Smooth muscle cell (in vitro differentiated cells): ENCODE measurements at regions not wholly inside any gene's neighbourhood (a gene's known extent, or its start where the extent isn't known, plus 50 kb on each side); places are given as distances from the start of the nearest gene placed in this dataset.
A peak's percentile ranks its signal among the peaks of the same experiment; 100 is the strongest.

Experiments
- DNase-seq: peaks from one replicate; lab custom pipeline; 2025; ENCODE audit not compliant: unreplicated experiment; lab: John Stamatoyannopoulos, UW
- H2AFZ ChIP-seq: fragments of 200-600 bp; sonication (generic); 2 replicates; pipeline ENCODE4 v1.6.0; 2016; ENCODE audit warnings: antibody characterized with exemption, low read depth, mild to moderate bottlenecking
- H3F3A ChIP-seq: fragments of 200-600 bp; sonication (generic); 2 replicates; pipeline ENCODE4 v1.6.0; 2017; ENCODE audit warnings: antibody characterized with exemption, low read depth
- H3K27ac ChIP-seq: fragments of 200-600 bp; sonication (generic); 2 replicates; pipeline ENCODE4 v1.5.1; 2016; ENCODE audit warnings: low read depth, mild to moderate bottlenecking
- H3K27me3 ChIP-seq: fragments of 200-600 bp; sonication (generic); 2 replicates; pipeline ENCODE4 v1.6.1; 2016; ENCODE audit warnings: low read depth, mild to moderate bottlenecking
- H3K36me3 ChIP-seq: fragments of 200-600 bp; sonication (generic); 2 replicates; pipeline ENCODE4 v1.5.1; 2016; ENCODE audit warnings: low read depth
- H3K4me1 ChIP-seq: fragments of 200-600 bp; sonication (generic); 2 replicates; pipeline ENCODE4 v1.5.1; 2016; ENCODE audit warnings: low read depth
- H3K4me2 ChIP-seq: fragments of 200-600 bp; sonication (generic); 2 replicates; pipeline ENCODE4 v1.6.0; 2016; ENCODE audit warnings: mild to moderate bottlenecking
- H3K4me3 ChIP-seq: fragments of 200-600 bp; sonication (generic); 2 replicates; pipeline ENCODE4 v1.5.1; 2016; ENCODE audit warnings: mild to moderate bottlenecking
- H3K79me2 ChIP-seq: fragments of 200-600 bp; sonication (generic); 2 replicates; pipeline ENCODE4 v1.6.0; 2016; ENCODE audit warnings: low read depth, mild to moderate bottlenecking
- H3K9ac ChIP-seq: fragments of 200-600 bp; sonication (generic); 2 replicates; pipeline ENCODE4 v1.6.0; 2016; ENCODE audit warnings: low read depth
- H3K9me3 ChIP-seq: fragments of 200-600 bp; sonication (generic); replicated peaks from 2 replicates; pipeline ENCODE4 v1.5.1; 2016; ENCODE audit warnings: low read depth
- H4K20me1 ChIP-seq: fragments of 200-600 bp; sonication (generic); 2 replicates; pipeline ENCODE4 v1.6.0; 2016; ENCODE audit warnings: low read depth
- CTCF ChIP-seq: fragments of 200-600 bp; sonication (generic); IDR thresholded peaks from 2 replicates; pipeline ENCODE4 v1.5.1; 2017; ENCODE audit warnings: borderline replicate concordance, mild to moderate bottlenecking, antibody characterized with exemption; ENCODE audit not compliant: insufficient read depth, poor library complexity, severe bottlenecking
- WGBS: methylation state at CpG from one replicate; pipeline ENCODE4 v1.1.7; 2016; ENCODE audit warnings: low lambda C conversion rate; 5-methylcytosine and 5-hydroxymethylcytosine counted together

- H3K79me2 ChIP-seq: no peaks in the 10 kb centered on the region
- H3K27me3 ChIP-seq: no peaks in the 10 kb centered on the region
- no peak overlapping the region for H3K4me2 ChIP-seq
- H3K4me3 ChIP-seq: no peak overlapping the region
- no peaks in the 10 kb centered on the region for H3K4me1 ChIP-seq
- no peaks in the 10 kb centered on the region for H3K9me3 ChIP-seq
- no peaks in the 10 kb centered on the region for H4K20me1 ChIP-seq
- no peaks in the 10 kb centered on the region for H3K36me3 ChIP-seq
- TF ChIP-seq CTCF: no peak
- no peaks in the 10 kb centered on the region for H3F3A ChIP-seq
- no peak overlapping the region for H3K9ac ChIP-seq
- DNase-seq: no peak
- 69% methylated on average over 6 of the region's 6 CpGs for WGBS
- no peak overlapping the region for H3K27ac ChIP-seq
- H2AFZ ChIP-seq: peak overlapping the region; percentile 41
Measured at GRCh38 chr13:67355812-67356476, 125.8 kb upstream of the PCDH9 start.

GRCh38 chr13:67353941-67354340 is 123.8 kb upstream of the PCDH9 start:
- Histone ChIP-seq H4K20me1 (no peaks in the 10 kb centered on the region), H3K4me1 (no peaks in the 10 kb centered on the region), H3F3A (no peaks in the 10 kb centered on the region), H3K4me3 (no peak overlapping the region), H3K79me2 (no peaks in the 10 kb centered on the region), H3K4me2 (peak overlapping the region; percentile 40), H3K27ac (no peak overlapping the region), H3K27me3 (no peaks in the 10 kb centered on the region), H3K9ac (no peak overlapping the region), H3K36me3 (no peaks in the 10 kb centered on the region), H3K9me3 (no peaks in the 10 kb centered on the region), H2AFZ (no peak overlapping the region)
- no peak for DNase-seq
- WGBS: 57% methylated on average over 2 of the region's 2 CpGs
- no peak for TF ChIP-seq CTCF

- no peaks in the 10 kb centered on the region for H3F3A ChIP-seq
- WGBS: 75% methylated on average over 1 of the region's 1 CpG
Measured at GRCh38 chr13:67353031-67353430, 122.9 kb upstream of the PCDH9 start.

More at GRCh38 chr13:67353031-67353430, 122.9 kb upstream of the PCDH9 start:
- Histone ChIP-seq H3K9ac (no peak overlapping the region), H3K27ac (no peak overlapping the region), H3K79me2 (no peaks in the 10 kb centered on the region), H4K20me1 (no peaks in the 10 kb centered on the region), H3K9me3 (no peaks in the 10 kb centered on the region), H3K4me2 (no peak overlapping the region), H3K36me3 (no peaks in the 10 kb centered on the region), H3K4me3 (no peak overlapping the region), H2AFZ (no peak overlapping the region), H3K27me3 (no peaks in the 10 kb centered on the region), H3K4me1 (no peaks in the 10 kb centered on the region)
- no peak for TF ChIP-seq CTCF
- no peak for DNase-seq
